SU-DHL-6 (cell line): ENCODE measurements at regions not wholly inside any gene's neighbourhood (a gene's known extent, or its start where the extent isn't known, plus 50 kb on each side); places are given as distances from the start of the nearest gene placed in this dataset.

Source experiments
- H2AFZ ChIP-seq: fragments of 200-600 bp; sonication (generic); 2 replicates; pipeline ENCODE4 v1.6.1; 2014; ENCODE audit warnings: low read depth, mild to moderate bottlenecking, moderate library complexity, mixed read lengths, antibody characterized with exemption, low read length; ENCODE audit not compliant: severe bottlenecking
- H3F3A ChIP-seq: fragments of 200-600 bp; shearing (Covaris generic); 2 replicates; pipeline ENCODE4 v1.6.0; 2016; ENCODE audit warnings: antibody characterized with exemption, mild to moderate bottlenecking; ENCODE audit not compliant: insufficient read depth
- H3K27ac ChIP-seq: fragments of 200-600 bp; sonication (generic); 2 replicates; pipeline ENCODE4 v1.5.1; 2016; ENCODE audit warnings: low read depth, mild to moderate bottlenecking, low read length, moderate library complexity, mixed read lengths
- H3K27me3 ChIP-seq: fragments of 200-600 bp; sonication (generic), shearing (Covaris generic); 2 replicates; pipeline ENCODE4 v1.6.0; 2014; ENCODE audit warnings: mild to moderate bottlenecking, low read length
- H3K36me3 ChIP-seq: fragments of 200-600 bp; sonication (generic); 2 replicates; pipeline ENCODE4 v1.6.1; 2014; ENCODE audit warnings: mild to moderate bottlenecking, low read length, mixed read lengths
- H3K4me2 ChIP-seq: fragments of 300-600, 200-600 bp; shearing (Covaris generic), sonication (generic); 2 replicates; pipeline ENCODE4 v1.6.0; 2014; ENCODE audit warnings: low read length, low read depth, mild to moderate bottlenecking; ENCODE audit not compliant: poor library complexity, severe bottlenecking
- H3K4me3 ChIP-seq: fragments of 200-600 bp; sonication (generic); 2 replicates; pipeline ENCODE4 v1.5.1; 2014; ENCODE audit warnings: antibody characterized with exemption, low read length, mild to moderate bottlenecking, mixed read lengths; ENCODE audit not compliant: insufficient read depth, poor library complexity, severe bottlenecking
- H3K79me2 ChIP-seq: fragments of 200-600 bp; sonication (generic); 2 replicates; pipeline ENCODE4 v1.6.1; 2014; ENCODE audit warnings: mild to moderate bottlenecking, low read length, moderate library complexity; ENCODE audit not compliant: insufficient read depth
- H3K9ac ChIP-seq: fragments of 200-600 bp; sonication (generic); 2 replicates; pipeline ENCODE4 v1.7.0; 2014; ENCODE audit warnings: mild to moderate bottlenecking, low read length
- H3K9me2 ChIP-seq: fragments of 200-600 bp; sonication (generic); replicated peaks from 2 replicates; pipeline ENCODE4 v1.6.1; 2014; ENCODE audit warnings: low read length; ENCODE audit not compliant: insufficient read depth
- H3K9me3 ChIP-seq: fragments of 200-600 bp; sonication (generic); 2 replicates; pipeline ENCODE4 v1.6.1; 2014; ENCODE audit warnings: low read length, mixed read lengths; ENCODE audit not compliant: insufficient read depth
- H4K20me1 ChIP-seq: fragments of 200-600 bp; sonication (generic); 2 replicates; pipeline ENCODE4 v1.6.1; 2014; ENCODE audit warnings: low read depth, mild to moderate bottlenecking, antibody characterized with exemption, low read length, moderate library complexity, mixed read lengths
- EZH2phosphoT487 ChIP-seq: fragments of 200-600 bp; sonication (generic), shearing (Covaris generic); conservative IDR thresholded peaks from 2 replicates; pipeline ENCODE4 v1.6.1; 2018; ENCODE audit warnings: mild to moderate bottlenecking, antibody characterized with exemption, low read length, moderate library complexity, mixed read lengths
- TF ChIP-seq, protein P1 (sequence below): fragments of 200-600 bp; sonication (generic); IDR thresholded peaks from one replicate; pipeline ENCODE4 v1.5.1; 2017; ENCODE audit warnings: antibody characterized with exemption, mild to moderate bottlenecking, low read length, moderate library complexity; ENCODE audit not compliant: insufficient read depth, poor library complexity, severe bottlenecking

DNA sequence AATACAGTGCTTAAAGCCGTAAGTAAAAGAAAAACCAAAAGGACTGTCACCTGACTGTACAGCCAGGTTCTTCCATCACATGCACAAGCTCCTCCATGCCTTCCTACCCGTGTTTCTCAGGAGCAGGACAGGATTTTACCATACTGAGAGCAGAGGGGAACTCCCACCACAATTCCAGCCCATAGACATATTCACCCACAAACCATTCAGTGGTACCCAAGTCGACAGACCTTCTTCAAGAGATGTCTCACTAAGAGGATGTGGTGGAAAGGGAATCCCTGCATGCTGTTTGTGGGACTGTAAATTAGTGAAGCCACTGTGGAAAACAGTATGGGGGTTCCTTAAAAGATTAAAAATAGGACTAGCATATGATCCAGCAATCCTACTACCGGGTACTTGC, 66.9 kb upstream of the DOCK9 start:
- Histone ChIP-seq H3K79me2 (no peaks in the 10 kb centered on the region), H3K9me3 (no peaks in the 10 kb centered on the region), H4K20me1 (no peaks in the 10 kb centered on the region), H3K4me2 (no peak overlapping the region), H3K36me3 (no peaks in the 10 kb centered on the region), H3K27me3 (no peaks in the 10 kb centered on the region), H3K9ac (no peak overlapping the region), H2AFZ (no peak overlapping the region), H3K27ac (no peak overlapping the region), H3K9me2 (no peaks in the 10 kb centered on the region), H3K4me3 (no peak overlapping the region), H3F3A (no peaks in the 10 kb centered on the region)
- no peak for TF ChIP-seq EZH2phosphoT487
- TF ChIP-seq, protein P1, sequence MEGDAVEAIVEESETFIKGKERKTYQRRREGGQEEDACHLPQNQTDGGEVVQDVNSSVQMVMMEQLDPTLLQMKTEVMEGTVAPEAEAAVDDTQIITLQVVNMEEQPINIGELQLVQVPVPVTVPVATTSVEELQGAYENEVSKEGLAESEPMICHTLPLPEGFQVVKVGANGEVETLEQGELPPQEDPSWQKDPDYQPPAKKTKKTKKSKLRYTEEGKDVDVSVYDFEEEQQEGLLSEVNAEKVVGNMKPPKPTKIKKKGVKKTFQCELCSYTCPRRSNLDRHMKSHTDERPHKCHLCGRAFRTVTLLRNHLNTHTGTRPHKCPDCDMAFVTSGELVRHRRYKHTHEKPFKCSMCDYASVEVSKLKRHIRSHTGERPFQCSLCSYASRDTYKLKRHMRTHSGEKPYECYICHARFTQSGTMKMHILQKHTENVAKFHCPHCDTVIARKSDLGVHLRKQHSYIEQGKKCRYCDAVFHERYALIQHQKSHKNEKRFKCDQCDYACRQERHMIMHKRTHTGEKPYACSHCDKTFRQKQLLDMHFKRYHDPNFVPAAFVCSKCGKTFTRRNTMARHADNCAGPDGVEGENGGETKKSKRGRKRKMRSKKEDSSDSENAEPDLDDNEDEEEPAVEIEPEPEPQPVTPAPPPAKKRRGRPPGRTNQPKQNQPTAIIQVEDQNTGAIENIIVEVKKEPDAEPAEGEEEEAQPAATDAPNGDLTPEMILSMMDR: no peak

DNA sequence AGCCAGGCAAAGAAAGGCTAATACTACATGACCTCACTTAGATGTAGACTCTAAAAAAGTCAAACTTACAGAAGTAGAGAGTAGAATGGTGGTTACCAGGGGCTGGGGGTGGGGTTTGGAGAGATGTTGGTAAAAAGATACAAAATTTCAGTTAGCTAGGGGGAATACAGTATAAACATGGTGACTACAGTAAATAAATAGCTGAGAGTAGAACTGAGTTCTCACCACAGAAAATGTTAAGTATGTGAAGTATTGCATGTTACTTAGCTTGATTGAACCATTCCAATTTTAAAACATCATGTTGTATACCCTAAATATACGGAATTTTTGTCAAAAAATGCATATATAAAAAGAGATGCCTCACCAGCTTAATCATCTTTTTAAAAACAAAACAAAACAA, 67.5 kb upstream of the DOCK9 start:
- no peaks in the 10 kb centered on the region for H3K9me3 ChIP-seq
- no peak overlapping the region for H2AFZ ChIP-seq
- no peak overlapping the region for H3K9ac ChIP-seq
- H3K9me2 ChIP-seq: no peaks in the 10 kb centered on the region
- H4K20me1 ChIP-seq: no peaks in the 10 kb centered on the region
- no peaks in the 10 kb centered on the region for H3K36me3 ChIP-seq
- no peaks in the 10 kb centered on the region for H3F3A ChIP-seq
- H3K27me3 ChIP-seq: no peaks in the 10 kb centered on the region
- H3K4me3 ChIP-seq: no peak overlapping the region
- H3K79me2 ChIP-seq: no peaks in the 10 kb centered on the region
- no peak overlapping the region for H3K27ac ChIP-seq
- TF ChIP-seq EZH2phosphoT487: no peak
- H3K4me2 ChIP-seq: no peak overlapping the region

DNA sequence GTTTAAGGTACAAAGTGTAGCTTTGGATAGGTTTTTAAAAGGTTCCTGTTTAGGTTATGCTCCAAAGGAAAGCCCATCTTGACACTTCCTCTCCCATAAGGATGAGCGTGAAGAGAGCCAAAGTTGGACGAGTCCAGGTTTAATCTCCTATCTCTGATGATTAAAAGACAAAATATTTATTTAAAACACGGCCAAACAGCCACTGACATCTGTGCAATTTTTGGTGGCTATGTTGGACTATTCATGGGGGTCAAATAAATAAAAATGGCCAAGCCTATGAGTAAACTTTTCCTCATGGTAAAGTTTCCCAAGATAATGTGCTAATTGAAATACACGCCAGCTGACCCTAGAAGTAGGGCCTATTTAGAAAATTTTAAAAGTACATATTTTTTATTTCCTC, 69.0 kb upstream of the DOCK9 start:
- no peak overlapping the region for H3K4me3 ChIP-seq
- H3K79me2 ChIP-seq: no peaks in the 10 kb centered on the region
- H3K27me3 ChIP-seq: no peaks in the 10 kb centered on the region
- no peaks in the 10 kb centered on the region for H3K36me3 ChIP-seq
- H3F3A ChIP-seq: no peaks in the 10 kb centered on the region
- TF ChIP-seq, protein P1: no peak
- no peak for TF ChIP-seq EZH2phosphoT487
- H3K27ac ChIP-seq: no peak overlapping the region
- H3K9me3 ChIP-seq: no peaks in the 10 kb centered on the region
- no peaks in the 10 kb centered on the region for H3K9me2 ChIP-seq
- no peak overlapping the region for H3K4me2 ChIP-seq
- H4K20me1 ChIP-seq: no peaks in the 10 kb centered on the region
- H3K9ac ChIP-seq: no peak overlapping the region
- no peak overlapping the region for H2AFZ ChIP-seq

DNA sequence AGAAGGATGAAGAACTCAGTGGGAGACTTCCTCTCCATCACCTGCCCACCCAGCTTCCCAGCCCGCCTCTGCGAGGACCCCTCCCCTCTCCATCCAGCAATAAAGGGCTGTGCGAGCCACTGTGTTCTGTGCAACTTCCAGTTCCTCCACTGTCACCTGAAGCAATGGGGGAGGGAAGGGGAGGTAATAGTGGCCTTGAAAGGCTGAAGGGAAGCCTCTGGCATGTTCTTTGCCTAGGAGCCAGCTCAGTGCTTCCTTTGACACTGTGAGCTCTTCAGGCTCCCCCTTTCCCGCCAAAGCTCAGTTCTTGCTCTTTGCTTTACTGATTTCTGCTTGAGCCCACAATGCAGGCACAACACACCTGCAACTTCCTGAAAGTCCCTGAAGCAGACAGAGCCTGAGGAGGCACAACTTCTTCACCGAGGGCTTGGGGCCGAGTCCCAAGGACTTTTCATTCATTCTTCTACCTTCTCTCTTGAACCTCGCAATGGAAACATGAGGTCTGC, 73.2 kb upstream of the DOCK9 start:
- H2AFZ ChIP-seq: no peak overlapping the region

More for the DNA sequence above, 73.2 kb upstream of the DOCK9 start:
- no peaks in the 10 kb centered on the region for H3K79me2 ChIP-seq
- no peak overlapping the region for H3K27ac ChIP-seq
- H3K36me3 ChIP-seq: no peaks in the 10 kb centered on the region
- H3K9me3 ChIP-seq: no peaks in the 10 kb centered on the region
- no peak for TF ChIP-seq EZH2phosphoT487
- TF ChIP-seq, protein P1: no peak
- H3K9me2 ChIP-seq: no peaks in the 10 kb centered on the region
- H4K20me1 ChIP-seq: no peaks in the 10 kb centered on the region
- H3K4me3 ChIP-seq: no peak overlapping the region
- no peak overlapping the region for H3K4me2 ChIP-seq
- no peaks in the 10 kb centered on the region for H3F3A ChIP-seq
- H3K27me3 ChIP-seq: no peaks in the 10 kb centered on the region
- H3K9ac ChIP-seq: no peak overlapping the region
